Activated effector memory CD4-positive, alpha-beta T cell treated with anti-CD3 and anti-CD28 coated beads, Interleukin-2, amount 50 U/mL, for 16 hours (primary cell): ENCODE measurements at regions not wholly inside any gene's neighbourhood (a gene's known extent, or its start where the extent isn't known, plus 50 kb on each side); places are given as distances from the start of the nearest gene placed in this dataset.

Experiments used
- DNase-seq: peaks from one replicate; pipeline ENCODE4 v3.0.0-alpha.2; 2020

DNA sequence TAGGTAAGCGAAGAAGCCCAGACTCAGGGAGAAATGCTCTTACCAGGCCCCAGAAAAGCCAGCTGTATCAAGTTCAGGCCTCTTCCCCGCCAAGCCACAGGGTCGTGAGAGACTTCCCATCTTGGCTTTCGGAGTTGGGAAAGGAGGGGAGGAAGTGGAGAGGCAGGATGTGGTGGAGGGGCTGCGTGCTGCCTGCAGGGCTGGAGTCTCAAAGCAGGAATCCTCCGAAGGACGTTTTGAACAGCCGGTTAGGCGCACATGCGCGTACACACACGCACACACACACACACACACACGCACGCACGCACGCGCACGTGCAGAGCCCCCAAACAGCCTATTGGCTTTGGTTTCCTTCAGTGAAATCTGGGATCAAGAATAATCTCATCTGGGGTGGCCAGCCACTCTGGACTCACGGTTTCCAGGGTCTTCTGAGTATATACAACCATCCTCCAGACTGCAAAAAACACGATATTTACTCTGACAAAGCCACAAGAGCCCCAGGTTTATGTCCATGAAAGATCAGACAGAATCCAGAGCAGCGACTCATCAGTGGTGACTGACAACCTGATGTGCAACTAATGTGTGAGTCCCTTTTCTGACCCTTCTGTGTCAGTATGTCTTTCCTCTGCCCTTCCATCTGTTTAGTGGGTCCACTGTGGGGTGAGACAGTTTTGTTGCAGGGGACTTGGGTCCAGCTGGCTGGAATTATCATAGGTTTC lies 115.0 kb upstream of the ZNF438 start:
- DNase-seq, result no peak

DNA sequence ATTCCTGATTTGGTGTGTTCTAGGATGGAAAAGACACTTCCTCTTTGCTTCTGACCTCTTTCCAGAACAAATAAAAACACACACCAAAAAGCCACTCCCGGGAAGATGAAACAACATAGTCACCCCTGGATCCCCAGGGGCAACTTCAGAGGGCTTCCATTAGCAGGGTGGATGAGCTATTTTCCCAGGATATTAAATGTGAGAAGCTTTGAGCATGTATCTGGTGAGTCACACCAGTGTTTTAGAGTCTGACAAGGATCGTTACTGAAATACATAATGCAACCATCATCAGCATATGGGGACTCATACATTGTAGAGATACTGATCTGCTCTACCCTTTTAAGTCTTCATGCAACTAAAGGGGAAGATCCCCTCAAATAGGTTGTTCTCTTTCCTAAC lies 115.5 kb upstream of the ZNF438 start:
- DNase-seq, result no peak

DNA sequence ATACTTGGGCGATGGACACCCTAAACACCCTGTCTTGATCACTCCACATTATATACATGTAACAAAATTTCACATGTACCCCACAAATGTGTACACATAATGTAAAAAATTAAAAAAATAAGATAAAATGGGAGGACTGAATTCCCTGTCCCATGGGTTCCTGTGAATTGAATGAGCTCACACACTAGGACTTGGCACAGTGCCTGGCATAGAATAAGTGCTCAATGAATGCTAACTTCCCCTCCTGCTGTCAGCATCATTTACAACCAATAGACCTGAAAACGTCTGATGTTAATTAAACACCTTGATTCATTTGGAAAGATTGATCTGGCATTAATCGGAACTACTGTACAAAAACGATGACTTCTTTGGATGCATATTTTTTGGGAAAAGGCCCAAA lies 117.3 kb upstream of the ZNF438 start:
- no peak for DNase-seq

DNA sequence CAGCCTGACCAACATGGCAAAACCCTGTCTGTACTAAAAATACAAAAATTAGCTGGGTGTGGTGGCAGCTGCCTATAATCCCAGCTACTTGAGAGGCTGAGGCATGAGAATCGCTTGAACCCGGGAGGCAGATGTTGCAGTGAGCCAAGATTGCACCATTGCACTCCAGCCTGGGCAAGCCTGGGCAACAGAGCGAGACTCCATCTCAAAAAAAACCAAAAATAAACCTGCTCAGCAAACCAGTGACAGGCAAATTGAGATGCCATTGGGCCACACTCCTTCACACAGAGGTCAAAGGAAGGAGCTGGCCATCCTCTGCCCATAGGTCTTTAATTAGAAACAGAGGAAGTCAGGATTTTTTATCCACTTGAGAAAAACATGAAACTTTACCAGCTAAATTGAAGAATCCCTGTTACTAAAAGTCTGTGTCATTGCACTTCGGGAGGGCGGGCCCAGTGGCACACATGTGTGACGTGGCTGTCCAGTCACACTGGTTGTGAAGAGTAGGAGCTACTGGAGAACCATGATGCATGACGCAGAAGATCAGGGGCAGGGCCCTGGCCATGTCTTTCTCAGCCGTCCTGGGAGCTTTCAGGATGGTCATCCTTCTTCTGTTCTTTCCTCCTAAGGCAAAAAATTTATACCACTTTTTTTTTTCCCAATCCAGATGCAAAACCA lies 118.3 kb upstream of the ZNF438 start:
- DNase-seq, result no peak

DNA sequence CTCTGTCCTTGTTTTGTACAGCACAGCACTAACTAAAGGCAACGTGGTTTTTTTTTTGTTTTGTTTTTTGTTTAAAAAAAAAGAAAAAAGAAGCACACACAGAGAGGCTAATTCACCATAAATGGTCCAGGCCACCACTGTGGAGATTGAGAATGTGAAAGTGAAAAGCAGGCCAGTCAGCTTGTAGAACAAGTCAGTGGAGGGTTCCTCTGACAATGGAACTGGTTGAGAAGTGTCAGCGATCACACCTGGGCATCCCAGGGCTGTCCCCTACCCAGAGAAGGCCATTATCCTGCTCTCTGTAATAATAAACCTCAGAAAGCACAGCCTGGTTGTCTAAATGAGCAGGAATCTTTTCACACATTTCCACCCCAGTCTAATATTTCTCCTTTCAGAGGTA lies 119.6 kb upstream of the ZNF438 start:
- no peak for DNase-seq

DNA sequence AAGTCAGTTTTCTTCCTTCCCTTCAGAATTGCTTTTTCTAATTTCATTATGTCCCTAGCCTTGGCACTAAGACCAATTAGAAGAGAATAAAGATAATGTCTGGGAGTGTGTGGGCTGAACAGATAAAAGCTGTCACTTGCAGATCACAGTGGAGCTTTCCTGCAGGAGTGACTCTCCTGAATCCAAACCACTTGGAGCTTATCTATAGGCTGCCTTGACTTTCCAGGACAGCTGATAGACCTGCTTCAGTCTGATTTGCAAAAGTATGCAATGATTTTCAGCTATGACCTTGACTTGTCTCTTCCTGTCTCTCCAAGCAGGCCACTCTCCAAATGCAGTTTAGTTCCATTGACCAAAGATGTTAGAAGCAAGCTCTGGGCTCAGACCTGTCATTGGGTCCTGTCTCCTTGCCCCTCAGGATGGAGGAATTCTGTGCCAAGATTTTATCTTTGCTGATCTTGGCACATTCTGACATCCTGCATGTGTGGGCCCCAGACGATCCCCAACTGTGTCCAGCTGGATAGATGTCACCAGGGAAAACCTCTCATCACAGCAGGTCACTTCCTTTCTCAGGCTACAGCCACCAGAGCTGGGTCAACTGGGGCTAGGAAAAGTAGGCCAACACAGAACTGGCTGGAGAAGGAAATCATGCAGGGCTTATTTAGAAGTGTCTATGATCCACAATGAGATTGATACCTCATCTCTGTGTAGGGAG lies 120.9 kb upstream of the ZNF438 start:
- DNase-seq, result no peak

DNA sequence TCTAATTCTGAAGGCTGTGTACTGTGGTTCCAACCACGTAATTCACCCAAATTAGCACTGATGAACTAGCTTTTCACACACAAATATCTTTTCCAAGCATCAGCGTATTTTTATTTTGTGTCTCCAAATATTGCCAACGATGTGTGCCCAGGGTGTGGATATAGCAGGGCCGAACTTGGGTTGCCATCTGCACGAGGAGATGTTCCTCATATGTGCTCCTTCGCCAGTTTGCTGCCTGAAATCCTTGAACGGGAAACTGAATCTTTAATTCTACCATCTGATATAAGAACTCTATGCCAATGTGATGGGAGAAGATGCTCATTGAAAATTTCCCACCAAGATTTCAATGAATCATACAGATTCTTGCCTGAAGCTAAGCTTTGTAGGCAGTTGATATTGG lies 121.5 kb upstream of the ZNF438 start:
- DNase-seq, result no peak

DNA sequence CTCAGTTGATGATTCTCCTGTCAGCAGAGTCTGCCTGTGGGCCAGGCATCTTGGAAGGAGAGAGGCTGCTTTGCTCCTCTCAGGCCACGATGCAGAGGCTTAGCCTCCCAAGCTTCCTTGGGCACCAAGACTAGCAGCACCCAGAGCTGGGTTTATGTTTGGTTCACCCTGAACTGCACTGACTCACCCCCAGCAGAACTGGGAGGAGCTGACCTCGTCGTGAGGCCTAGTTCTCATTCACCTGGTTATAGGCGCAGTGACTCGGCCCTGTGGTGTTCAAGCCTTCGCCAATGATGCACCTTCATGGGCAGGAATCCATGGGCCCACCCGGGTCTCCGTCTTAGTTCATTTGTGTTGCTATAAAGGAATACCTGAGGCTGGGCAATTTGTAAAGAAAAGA lies 122.0 kb upstream of the ZNF438 start:
- DNase-seq, result no peak

DNA sequence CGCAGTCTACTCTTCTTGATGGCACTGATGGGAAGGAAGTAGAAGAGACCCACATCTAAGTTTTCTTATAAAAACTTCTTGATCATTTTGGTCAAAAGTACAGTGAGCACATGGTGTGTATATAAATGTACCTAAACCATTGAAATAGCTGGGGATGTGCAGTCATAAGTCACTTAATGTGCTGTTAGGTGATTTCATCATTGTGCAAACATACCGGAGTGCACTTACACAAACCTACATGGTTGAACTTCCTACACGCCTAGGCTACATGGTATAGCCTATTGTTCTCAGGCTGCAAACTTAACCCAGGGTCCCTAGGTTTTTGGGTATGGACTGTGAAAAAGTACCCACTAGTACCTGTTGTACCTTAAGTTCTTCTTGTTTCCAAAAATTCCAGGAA lies 123.3 kb upstream of the ZNF438 start:
- DNase-seq, result no peak

DNA sequence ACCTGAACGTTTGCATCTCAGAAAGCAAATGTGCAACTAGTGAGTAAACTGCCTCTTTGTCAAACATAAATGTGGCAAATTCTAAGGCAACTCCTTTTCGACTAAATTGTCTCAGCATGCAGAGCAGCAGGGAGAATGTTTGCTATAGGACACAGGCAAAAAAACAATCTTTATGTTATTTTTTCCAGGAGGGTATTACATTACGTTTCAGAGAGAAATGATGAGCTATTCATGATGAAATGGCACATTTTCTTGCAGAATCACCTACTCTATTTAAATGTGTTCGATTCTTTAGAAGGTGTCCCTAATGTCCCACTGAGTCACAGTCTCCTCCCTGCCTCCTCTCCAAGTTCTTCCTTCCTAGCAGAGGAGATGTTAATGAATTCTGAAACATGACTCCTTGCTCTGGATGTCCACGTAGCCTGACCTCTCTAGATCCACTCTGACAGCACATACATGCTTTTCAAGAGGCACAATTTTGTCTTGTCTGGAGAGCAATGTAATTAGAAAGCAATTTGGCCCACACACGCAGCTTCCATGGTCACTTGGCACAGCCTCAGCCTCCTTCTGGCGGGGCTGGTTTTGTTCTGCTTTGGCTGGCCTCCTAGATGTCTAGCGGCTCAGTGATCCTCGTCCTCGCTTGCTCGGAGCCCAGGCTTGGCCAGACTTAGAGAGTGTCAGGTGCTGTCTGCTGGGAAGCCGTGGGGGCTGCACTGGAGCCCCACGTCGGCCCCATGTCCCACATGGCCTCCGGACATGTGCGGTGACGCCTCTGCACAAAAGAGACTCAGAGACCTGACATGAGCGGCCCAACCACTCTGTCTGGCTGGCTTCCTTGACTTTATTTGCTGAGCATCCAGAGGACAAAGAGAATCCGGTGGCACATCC lies 125.7 kb upstream of the ZNF438 start:
- DNase-seq, result no peak

DNA sequence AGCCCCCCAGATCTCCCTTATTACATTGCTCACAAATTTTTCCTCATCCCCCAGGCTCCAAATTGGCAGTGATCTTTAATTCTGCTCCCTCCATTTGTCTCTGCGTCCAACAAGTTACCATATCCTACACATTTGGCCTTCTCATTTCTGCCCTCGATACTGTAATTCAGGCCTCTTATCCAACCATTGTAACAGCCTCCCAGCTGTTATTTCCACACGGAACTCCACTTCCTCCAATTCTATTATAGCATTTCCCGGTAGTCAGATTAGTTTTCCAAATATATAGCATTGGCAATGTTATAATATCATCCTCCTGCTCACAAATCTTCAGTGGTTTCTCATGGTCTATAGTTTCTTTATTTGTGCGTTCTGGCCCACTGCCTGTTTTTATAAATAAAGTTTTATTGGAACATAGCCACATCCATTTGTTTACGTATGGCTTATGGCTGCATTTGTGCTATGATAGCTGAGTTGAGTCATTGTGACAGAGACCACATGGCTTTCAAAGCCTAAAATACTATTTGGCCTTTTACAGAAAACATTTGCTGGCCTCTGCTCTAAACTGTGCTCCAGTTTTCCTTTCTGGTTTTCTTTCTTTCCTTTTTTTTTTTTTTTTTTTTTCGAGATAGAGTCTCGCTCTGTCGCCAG lies 126.5 kb upstream of the ZNF438 start:
- DNase-seq, result no peak

DNA sequence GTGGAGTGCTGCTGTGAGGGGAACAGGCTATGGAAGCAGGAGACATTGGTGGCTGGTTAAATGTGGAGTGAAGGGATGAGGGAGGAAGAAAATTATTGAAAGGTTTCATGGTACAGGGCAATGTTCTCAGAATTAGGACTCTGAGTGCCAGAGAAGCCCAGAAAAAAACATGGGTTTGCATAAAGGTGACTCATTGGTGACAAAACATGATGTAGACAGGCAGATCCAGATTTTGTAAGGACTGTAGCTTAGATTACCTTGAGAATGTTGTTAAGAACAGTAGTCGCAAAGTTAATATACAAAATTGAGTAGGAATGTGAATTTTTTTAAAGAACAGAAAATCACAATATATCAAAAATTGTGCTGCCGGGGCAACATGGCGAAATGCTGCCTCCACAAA lies 134.9 kb upstream of the ZNF438 start:
- DNase-seq, result no peak

DNA sequence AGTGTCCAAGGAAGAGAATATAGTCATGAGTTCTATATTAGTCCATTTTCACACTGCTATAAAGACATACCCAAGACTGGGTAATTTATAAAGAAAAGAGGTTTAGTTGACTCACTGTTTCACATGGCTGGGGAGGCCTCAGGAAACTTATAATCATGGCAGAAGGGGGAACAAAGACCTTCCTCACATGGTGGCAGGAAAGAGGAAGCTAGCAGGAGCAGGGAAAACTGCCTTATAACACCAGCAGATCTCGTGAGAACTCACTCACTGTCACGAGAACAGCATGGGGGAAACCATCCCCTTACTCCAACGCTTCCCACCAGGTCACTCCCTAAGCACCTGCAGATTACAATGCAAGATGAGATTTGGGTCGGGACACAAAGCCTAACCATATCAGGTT lies 139.0 kb upstream of the ZNF438 start:
- no peak for DNase-seq

DNA sequence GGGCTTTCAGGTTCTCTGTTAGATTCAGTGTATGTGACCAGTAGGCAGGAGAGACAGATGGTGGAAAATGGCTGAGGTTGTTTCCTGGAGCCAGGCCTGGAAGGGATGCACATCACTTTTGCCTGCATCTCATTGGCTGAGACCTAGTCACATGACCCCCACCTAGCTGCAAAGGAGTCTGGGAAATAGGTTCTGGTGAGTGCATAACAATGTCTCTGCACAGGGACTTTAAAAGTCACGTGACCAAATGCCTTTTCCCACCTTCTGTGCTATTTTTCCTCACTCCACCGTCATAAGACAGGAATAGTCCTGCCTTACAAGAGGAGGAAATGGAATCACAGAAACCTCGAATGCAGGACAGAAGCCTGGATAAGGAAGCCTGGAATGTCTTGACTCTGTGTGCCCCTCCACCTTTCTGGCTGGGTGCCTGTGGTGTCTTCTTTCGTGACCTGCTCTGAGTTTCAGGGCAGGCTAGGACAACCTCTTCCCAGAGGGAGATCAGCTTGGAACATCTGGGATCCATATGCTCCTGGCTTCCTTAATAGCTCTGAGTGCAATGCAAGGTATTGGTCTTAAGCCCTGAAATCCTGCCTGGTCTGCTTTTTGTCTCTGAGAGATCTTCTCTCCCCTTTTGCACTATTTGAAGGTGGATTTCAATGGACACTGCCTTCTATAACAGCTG lies 139.9 kb upstream of the ZNF438 start:
- no peak for DNase-seq

DNA sequence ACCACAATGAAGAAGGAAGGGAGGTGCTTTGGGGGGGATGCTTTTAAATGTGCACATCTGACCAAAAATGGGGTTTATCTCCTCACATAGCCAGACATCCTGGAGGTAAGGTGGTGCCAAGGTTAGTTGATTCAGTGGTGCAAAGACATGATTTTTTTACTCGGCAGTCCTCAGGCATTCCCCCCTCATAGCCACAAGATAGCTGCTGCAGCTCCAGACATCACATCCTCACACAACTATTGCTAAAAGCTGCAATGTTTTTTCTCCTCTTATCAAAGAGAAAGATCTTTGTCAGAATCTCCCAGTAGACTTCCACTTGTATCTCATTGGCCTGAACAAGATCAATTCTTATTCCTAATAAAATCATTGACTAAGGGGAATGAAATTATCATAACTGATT lies 141.3 kb upstream of the ZNF438 start:
- no peak for DNase-seq

DNA sequence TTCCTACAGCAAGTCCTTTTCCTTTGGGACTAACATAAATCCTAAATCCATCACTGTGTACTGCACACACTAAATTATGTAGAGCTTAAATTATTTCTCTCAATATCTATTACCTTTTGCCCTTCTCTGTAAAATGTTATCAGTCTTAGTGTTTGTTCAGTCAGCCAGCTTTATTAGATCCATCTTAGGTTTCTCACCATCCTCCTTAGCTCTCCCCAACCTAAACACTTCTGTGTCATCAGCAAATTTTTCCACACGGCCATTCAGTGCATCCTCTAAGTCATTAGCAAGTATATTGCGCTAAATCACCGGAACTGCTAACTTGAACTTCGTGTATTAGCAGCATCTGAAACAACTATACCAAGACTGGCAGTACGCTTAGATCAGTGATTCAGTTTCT lies 142.1 kb upstream of the ZNF438 start:
- DNase-seq, result no peak

DNA sequence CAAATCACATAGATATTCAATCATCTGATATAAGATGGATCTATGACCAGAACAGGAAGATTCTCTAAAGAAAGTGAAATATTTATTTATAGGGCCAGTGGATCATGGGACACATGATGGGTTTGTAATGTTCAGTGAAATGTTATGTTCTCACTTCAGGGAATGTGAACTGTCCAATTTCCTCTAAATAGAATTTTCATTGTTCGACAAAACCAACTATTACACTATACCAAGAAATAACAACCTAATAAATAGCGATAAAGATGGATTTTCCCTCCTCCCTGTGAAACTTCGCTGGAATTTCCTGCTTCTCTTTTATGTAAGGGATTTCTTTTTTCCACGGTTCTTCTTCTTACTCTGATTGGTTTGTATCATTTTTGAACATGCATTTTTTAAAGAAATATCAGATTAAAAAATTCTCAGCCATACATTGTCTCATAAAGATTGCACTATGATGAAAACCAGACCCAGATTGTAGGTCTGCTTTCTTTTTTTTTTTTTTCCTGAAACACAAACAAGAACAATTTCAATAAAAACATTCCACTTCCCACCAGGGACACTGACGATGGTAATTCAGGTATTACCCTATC lies 139.8 kb upstream of the ZEB1 start:
- no peak for DNase-seq

DNA sequence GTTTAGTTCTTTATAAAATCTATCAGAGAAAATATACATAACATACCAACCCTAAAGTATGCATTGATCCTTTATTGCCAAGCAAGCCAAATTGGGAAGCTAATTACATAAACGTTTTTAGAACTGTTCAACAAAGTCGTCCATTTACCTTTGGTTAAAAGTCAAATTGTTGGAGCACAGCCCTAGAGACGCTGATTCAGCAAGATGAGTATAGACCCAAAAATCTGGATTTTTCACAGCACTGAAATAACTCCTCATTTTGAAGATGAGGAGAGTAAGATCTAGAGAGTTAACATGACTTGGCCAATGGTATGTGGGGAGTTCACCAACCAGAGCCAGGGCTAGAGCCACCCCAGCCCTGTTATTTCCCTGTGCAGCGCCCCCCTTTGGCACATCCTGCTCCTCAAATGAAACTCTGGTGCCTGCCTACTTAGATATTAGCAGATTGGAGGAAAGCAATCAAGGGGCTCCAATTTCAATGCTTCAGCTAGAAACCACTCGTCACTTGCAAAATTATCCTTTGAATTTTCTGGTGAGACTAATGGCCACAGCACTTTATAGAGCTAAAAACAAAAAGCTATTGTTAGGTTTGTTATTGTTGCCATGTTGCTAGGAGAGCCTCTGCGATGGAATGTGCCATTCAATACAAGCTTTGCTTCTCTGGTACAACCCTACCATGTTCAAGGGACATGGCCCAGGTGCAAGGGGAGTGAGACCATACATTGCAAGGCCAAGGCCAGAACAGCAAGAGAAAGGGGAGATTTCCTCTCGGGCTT lies 132.6 kb upstream of the ZEB1 start:
- DNase-seq, result no peak

DNA sequence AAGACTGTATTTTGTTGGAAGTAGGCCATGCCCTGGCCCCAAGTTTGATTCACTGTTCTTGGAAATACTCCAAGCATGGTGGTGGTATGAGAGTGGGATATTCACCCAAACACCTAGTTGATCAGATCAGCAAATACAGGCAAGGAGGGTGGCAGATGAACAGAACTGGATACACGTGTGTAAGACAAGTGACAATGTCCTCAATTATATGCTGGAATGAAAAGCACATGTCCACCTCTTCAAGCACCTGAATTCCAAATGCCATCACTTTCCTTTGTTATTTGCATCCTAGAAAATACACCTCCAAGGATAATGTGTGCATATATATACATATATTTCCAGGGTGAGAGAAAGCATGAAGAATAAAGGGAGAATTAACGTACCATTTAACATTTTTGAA lies 131.8 kb upstream of the ZEB1 start:
- no peak for DNase-seq

DNA sequence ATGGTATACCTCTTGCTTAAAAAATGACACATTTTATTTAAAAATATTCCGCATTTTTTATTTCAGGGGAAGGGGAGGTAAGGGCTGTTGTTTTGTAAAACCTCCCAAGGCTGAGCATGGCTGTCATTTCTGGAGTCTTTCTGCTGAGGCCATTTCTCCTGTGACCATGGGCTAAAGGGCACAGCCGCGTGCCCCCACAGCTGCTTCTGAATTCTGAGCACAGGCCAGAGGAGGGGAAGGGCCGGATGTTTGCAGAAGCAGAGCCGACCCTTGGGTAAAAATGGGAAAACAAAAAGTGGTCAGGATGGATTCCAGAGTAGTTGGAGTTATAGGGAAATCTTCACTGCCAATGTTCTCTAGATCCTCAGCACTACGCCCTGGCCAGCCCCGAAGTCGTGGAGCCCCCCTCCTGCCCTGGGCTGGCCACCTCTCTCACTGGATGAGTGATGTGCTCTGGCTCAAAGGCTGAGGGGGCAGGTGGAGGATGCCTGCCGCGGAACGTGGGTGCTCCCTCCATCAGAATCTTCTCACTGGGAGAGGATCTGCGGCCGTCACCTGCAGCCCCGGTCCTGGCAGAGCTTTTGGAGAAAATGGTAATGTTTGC lies 131.3 kb upstream of the ZEB1 start:
- no peak for DNase-seq
